SK-N-SH treated with all-trans-retinoic acid at 6 μM for 48 hours (cell line): ENCODE measurements at regions not wholly inside any gene's neighbourhood (a gene's known extent, or its start where the extent isn't known, plus 50 kb on each side); places are given as distances from the start of the nearest gene placed in this dataset.
"Not testable (repeated sequence)": the region's sequence is repeated elsewhere in the genome, so short reads cannot be mapped to it uniquely, and the experiment has no call there.

Experiments used
- ATAC-seq: fragments of 200-7000 bp; cut with Tn5 transposase; 3 replicates; pipeline ENCODE4 v1.9.1; 2020; ENCODE audit warnings: mild to moderate bottlenecking, moderate library complexity
- ARNTL ChIP-seq: fragments of 450-650 bp; formaldehyde crosslinking; IDR thresholded peaks from 2 replicates; pipeline ENCODE4 v1.5.0; 2020; ENCODE audit warnings: low read depth, mild to moderate bottlenecking, moderate library complexity, borderline replicate concordance
- BACH2 ChIP-seq: fragments of 250-450 bp; sonication (Bioruptor Pico); IDR thresholded peaks from 2 replicates; pipeline ENCODE4 v1.9.0; 2021; ENCODE audit warnings: mild to moderate bottlenecking, borderline replicate concordance
- CSRNP3 ChIP-seq: fragments of 250-450 bp; sonication (Bioruptor Pico); IDR thresholded peaks from 2 replicates; pipeline ENCODE4 v1.5.1; 2021; ENCODE audit warnings: mild to moderate bottlenecking, moderate library complexity
- GLIS3 ChIP-seq: fragments of 250-450 bp; sonication (Bioruptor Pico); IDR thresholded peaks from 2 replicates; pipeline ENCODE4 v1.5.0; 2020; ENCODE audit warnings: mild to moderate bottlenecking, moderate library complexity
- ISL1 ChIP-seq: fragments of 250-450 bp; sonication (Bioruptor Pico); IDR thresholded peaks from 2 replicates; pipeline ENCODE4 v2.1.2; 2022; ENCODE audit warnings: mild to moderate bottlenecking, moderate library complexity
- POU6F1 ChIP-seq: fragments of 250-450 bp; sonication (Bioruptor Pico); IDR thresholded peaks from 2 replicates; pipeline ENCODE4 v1.8.0; 2021; ENCODE audit warnings: low read depth, mild to moderate bottlenecking, moderate library complexity, borderline replicate concordance
- PPARA ChIP-seq: fragments of 250-450 bp; sonication (Bioruptor Pico); IDR thresholded peaks from 2 replicates; pipeline ENCODE4 v1.5.0; 2020; ENCODE audit warnings: mild to moderate bottlenecking, borderline replicate concordance
- RARB ChIP-seq: fragments of 250-450 bp; sonication (Bioruptor Pico); IDR thresholded peaks from 2 replicates; pipeline ENCODE4 v1.8.0; 2021; ENCODE audit warnings: mild to moderate bottlenecking, moderate library complexity
- SNAI2 ChIP-seq: fragments of 250-450 bp; sonication (Bioruptor Pico); IDR thresholded peaks from 2 replicates; pipeline ENCODE4 v1.5.0; 2020; ENCODE audit warnings: mild to moderate bottlenecking, moderate library complexity
- TCF4 ChIP-seq: fragments of 250-450 bp; sonication (Bioruptor Pico); IDR thresholded peaks from 2 replicates; pipeline ENCODE4 v1.8.0; 2021; ENCODE audit warnings: mild to moderate bottlenecking, moderate library complexity, borderline replicate concordance
- ZC3H10 ChIP-seq: fragments of 250-450 bp; sonication (Bioruptor Pico); IDR thresholded peaks from 2 replicates; pipeline ENCODE4 v1.5.1; 2021; ENCODE audit warnings: mild to moderate bottlenecking, moderate library complexity
- ZFP3 ChIP-seq: fragments of 250-450 bp; sonication (Bioruptor Pico); IDR thresholded peaks from 2 replicates; pipeline ENCODE4 v1.5.0; 2020; ENCODE audit warnings: mild to moderate bottlenecking, moderate library complexity
- ZFP30 ChIP-seq: fragments of 450-650 bp; formaldehyde crosslinking; IDR thresholded peaks from 2 replicates; pipeline ENCODE4 v1.5.0; 2022; ENCODE audit warnings: mild to moderate bottlenecking, moderate library complexity
- ZNF565 ChIP-seq: fragments of 450-650 bp; formaldehyde crosslinking; conservative IDR thresholded peaks from 2 replicates; pipeline ENCODE4 v1.5.0; 2020; ENCODE audit warnings: low read depth, mild to moderate bottlenecking, moderate library complexity
- ZNF70 ChIP-seq: fragments of 450-650 bp; formaldehyde crosslinking; IDR thresholded peaks from 2 replicates; pipeline ENCODE4 v1.5.0; 2020; ENCODE audit warnings: mild to moderate bottlenecking, moderate library complexity
- ZNF8 ChIP-seq: fragments of 450-650 bp; formaldehyde crosslinking; IDR thresholded peaks from 2 replicates; pipeline ENCODE4 v1.5.0; 2020; ENCODE audit warnings: mild to moderate bottlenecking, moderate library complexity
- TF ChIP-seq, protein P1 (sequence below): fragments of 250-450 bp; sonication (Bioruptor Pico); IDR thresholded peaks from 2 replicates; pipeline ENCODE4 v1.5.1; 2020; ENCODE audit warnings: low read depth, mild to moderate bottlenecking, moderate library complexity
- TF ChIP-seq, protein P2 (sequence below): fragments of 250-450 bp; sonication (Bioruptor Pico); IDR thresholded peaks from 2 replicates; pipeline ENCODE4 v1.5.0; 2020; ENCODE audit warnings: mild to moderate bottlenecking, moderate library complexity
- TF ChIP-seq, protein P3 (sequence below): fragments of 250-450 bp; sonication (Bioruptor Pico); IDR thresholded peaks from 2 replicates; pipeline ENCODE4 v1.8.0; 2020; ENCODE audit warnings: mild to moderate bottlenecking, moderate library complexity, borderline replicate concordance

DNA sequence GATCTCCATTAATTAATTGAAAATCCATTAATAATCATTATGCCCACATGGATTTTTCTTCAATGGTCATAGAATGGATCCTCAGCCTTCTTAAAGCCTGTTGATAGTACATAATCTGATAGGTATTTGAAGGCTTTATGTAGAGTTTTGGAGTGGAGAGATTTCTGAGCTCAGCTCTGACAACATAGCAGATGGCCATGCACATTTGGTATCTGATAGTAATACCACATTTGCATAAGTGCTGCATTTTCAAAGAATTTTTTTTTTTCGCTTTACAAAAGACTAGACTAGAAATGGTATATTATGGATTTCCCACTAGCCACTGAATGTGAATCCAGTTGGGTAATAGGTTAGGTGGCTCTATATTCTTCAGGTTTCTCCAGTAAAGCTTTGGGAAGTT is 440.6 kb downstream of the FGF13 start:
- no peak for ATAC-seq
- no peak for TF ChIP-seq RARB (CRISPR knock-in tag)
- no peak for TF ChIP-seq ARNTL (CRISPR knock-in tag)
- TF ChIP-seq ZFP3 (CRISPR knock-in tag) = no peak
- TF ChIP-seq SNAI2 (CRISPR knock-in tag) = no peak
- TF ChIP-seq ZNF70 = no peak
- TF ChIP-seq, protein P1, sequence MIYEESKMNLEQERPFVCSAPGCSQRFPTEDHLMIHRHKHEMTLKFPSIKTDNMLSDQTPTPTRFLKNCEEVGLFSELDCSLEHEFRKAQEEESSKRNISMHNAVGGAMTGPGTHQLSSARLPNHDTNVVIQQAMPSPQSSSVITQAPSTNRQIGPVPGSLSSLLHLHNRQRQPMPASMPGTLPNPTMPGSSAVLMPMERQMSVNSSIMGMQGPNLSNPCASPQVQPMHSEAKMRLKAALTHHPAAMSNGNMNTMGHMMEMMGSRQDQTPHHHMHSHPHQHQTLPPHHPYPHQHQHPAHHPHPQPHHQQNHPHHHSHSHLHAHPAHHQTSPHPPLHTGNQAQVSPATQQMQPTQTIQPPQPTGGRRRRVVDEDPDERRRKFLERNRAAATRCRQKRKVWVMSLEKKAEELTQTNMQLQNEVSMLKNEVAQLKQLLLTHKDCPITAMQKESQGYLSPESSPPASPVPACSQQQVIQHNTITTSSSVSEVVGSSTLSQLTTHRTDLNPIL (CRISPR knock-in tag) = no peak
- no peak for TF ChIP-seq TCF4
- TF ChIP-seq ZNF565 (CRISPR knock-in tag) = no peak
- no peak for TF ChIP-seq ZNF8 (CRISPR knock-in tag)
- TF ChIP-seq ZFP30 (CRISPR knock-in tag) = no peak
- TF ChIP-seq, protein P2, sequence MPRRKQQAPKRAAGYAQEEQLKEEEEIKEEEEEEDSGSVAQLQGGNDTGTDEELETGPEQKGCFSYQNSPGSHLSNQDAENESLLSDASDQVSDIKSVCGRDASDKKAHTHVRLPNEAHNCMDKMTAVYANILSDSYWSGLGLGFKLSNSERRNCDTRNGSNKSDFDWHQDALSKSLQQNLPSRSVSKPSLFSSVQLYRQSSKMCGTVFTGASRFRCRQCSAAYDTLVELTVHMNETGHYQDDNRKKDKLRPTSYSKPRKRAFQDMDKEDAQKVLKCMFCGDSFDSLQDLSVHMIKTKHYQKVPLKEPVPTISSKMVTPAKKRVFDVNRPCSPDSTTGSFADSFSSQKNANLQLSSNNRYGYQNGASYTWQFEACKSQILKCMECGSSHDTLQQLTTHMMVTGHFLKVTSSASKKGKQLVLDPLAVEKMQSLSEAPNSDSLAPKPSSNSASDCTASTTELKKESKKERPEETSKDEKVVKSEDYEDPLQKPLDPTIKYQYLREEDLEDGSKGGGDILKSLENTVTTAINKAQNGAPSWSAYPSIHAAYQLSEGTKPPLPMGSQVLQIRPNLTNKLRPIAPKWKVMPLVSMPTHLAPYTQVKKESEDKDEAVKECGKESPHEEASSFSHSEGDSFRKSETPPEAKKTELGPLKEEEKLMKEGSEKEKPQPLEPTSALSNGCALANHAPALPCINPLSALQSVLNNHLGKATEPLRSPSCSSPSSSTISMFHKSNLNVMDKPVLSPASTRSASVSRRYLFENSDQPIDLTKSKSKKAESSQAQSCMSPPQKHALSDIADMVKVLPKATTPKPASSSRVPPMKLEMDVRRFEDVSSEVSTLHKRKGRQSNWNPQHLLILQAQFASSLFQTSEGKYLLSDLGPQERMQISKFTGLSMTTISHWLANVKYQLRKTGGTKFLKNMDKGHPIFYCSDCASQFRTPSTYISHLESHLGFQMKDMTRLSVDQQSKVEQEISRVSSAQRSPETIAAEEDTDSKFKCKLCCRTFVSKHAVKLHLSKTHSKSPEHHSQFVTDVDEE = no peak
- no peak for TF ChIP-seq GLIS3
- TF ChIP-seq ISL1 (CRISPR knock-in tag) = no peak
- no peak for TF ChIP-seq POU6F1 (CRISPR knock-in tag)
- TF ChIP-seq CSRNP3 (CRISPR knock-in tag) = no peak
- TF ChIP-seq ZC3H10 (CRISPR knock-in tag) = no peak

GRCh38 chrX:138282598-138283150 is 428.8 kb downstream of the FGF13 start:
- ATAC-seq = not testable (repeated sequence)

DNA sequence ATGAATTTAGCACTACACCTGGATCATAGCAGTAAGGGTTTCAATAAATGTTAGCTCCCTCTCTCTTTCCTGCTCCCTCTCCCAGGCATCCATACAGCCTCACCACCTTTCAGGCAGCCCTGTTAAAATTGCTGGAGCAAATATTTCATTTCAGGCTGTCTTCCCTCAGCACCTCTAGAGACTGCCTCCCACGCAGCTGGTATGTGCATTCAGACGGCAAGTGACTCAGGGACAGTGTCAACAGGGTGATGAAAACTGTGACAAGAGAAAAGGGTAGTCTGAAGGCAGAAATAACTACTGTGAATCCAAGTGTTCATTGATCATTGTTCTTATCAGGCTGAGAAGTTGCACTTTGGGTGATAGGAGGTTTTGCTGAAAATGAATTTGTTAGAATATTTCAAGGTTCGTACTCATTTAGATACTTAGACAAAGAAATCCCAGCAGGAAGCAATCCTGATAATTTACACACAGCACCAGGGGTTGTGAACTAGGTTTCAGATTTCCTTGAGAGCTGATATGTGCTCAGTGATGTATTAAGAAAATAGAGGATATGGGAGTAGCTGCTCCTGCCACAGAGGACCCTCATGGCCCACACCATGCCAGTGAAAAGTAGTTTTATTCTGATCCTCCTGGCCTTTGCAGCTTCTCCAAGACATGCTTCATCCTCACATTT is 424.2 kb downstream of the FGF13 start:
- TF ChIP-seq ZFP3 (CRISPR knock-in tag) (no peak), BACH2 (CRISPR knock-in tag) (no peak), RARB (CRISPR knock-in tag) (no peak), ZNF70 (no peak), PPARA (CRISPR knock-in tag) (no peak), ZNF8 (CRISPR knock-in tag) (no peak)
- TF ChIP-seq, protein P1 (CRISPR knock-in tag) = no peak
- TF ChIP-seq, protein P3, sequence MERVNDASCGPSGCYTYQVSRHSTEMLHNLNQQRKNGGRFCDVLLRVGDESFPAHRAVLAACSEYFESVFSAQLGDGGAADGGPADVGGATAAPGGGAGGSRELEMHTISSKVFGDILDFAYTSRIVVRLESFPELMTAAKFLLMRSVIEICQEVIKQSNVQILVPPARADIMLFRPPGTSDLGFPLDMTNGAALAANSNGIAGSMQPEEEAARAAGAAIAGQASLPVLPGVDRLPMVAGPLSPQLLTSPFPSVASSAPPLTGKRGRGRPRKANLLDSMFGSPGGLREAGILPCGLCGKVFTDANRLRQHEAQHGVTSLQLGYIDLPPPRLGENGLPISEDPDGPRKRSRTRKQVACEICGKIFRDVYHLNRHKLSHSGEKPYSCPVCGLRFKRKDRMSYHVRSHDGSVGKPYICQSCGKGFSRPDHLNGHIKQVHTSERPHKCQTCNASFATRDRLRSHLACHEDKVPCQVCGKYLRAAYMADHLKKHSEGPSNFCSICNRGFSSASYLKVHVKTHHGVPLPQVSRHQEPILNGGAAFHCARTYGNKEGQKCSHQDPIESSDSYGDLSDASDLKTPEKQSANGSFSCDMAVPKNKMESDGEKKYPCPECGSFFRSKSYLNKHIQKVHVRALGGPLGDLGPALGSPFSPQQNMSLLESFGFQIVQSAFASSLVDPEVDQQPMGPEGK = no peak
- ATAC-seq = no peak
